Astrocyte (in vitro differentiated cells and primary cell): ENCODE measurements at regions not wholly inside any gene's neighbourhood (a gene's known extent, or its start where the extent isn't known, plus 50 kb on each side); places are given as distances from the start of the nearest gene placed in this dataset.

ENCODE experiments used
- EZH2 ChIP-seq: IDR thresholded peaks from 2 replicates; pipeline ENCODE4 v1.6.1; 2012; ENCODE audit warnings: mild to moderate bottlenecking, low read length, inconsistent platforms; ENCODE audit not compliant: insufficient read depth
- TF ChIP-seq, protein P1 (sequence below): IDR thresholded peaks from 2 replicates; pipeline ENCODE4 v1.5.1; 2011; ENCODE audit warnings: low read depth, mild to moderate bottlenecking, inconsistent platforms, low read length, moderate library complexity; ENCODE audit not compliant: insufficient read depth

DNA sequence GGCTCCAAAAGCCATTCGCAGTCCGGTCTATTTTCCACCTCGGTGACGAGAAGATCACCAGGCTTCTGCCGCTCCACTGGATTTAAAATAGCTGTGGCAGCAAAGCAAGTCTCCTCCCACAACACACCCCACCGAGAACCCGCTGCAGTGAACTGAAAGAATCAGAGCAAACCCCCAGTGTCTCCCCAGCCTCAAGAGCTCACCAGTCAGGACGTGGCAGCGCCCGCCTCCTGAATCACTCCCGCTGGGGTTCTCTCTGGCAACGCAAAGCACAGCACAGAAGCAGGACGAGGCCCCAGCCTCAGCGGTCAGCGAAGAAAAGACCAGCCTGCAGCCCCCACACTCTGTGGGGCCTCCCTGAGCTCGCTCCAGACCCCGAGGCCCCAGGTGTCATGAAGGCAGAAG lies 126.1 kb upstream of the PPP2R2D start:
- TF ChIP-seq, protein P1, sequence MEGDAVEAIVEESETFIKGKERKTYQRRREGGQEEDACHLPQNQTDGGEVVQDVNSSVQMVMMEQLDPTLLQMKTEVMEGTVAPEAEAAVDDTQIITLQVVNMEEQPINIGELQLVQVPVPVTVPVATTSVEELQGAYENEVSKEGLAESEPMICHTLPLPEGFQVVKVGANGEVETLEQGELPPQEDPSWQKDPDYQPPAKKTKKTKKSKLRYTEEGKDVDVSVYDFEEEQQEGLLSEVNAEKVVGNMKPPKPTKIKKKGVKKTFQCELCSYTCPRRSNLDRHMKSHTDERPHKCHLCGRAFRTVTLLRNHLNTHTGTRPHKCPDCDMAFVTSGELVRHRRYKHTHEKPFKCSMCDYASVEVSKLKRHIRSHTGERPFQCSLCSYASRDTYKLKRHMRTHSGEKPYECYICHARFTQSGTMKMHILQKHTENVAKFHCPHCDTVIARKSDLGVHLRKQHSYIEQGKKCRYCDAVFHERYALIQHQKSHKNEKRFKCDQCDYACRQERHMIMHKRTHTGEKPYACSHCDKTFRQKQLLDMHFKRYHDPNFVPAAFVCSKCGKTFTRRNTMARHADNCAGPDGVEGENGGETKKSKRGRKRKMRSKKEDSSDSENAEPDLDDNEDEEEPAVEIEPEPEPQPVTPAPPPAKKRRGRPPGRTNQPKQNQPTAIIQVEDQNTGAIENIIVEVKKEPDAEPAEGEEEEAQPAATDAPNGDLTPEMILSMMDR: no peak
- no peak for TF ChIP-seq EZH2
